HepG2 (cell line): ENCODE measurements at regions not wholly inside any gene's neighbourhood (a gene's known extent, or its start where the extent isn't known, plus 50 kb on each side); places are given as distances from the start of the nearest gene placed in this dataset.
A peak's percentile ranks its signal among the peaks of the same experiment; 100 is the strongest.

Source experiments
- E2F1 ChIP-seq: sonication (generic); formaldehyde crosslinking; IDR thresholded peaks from 2 replicates; pipeline ENCODE4 v1.5.0; 2020; ENCODE audit warnings: missing genetic modification reagents
- FOXK2 ChIP-seq: fragments of 450-650 bp; IDR thresholded peaks from 2 replicates; pipeline ENCODE4 v1.6.1; 2016
- GTF3A ChIP-seq: sonication (generic); formaldehyde crosslinking; conservative IDR thresholded peaks from 2 replicates; pipeline ENCODE4 v1.4.0; 2020; ENCODE audit warnings: mild to moderate bottlenecking, missing genetic modification reagents
- HOXA5 ChIP-seq: sonication (generic); formaldehyde crosslinking; IDR thresholded peaks from 2 replicates; pipeline ENCODE4 v1.4.0; 2020; ENCODE audit warnings: missing genetic modification reagents
- HOXA7 ChIP-seq: sonication (generic); formaldehyde crosslinking; IDR thresholded peaks from 2 replicates; pipeline ENCODE4 v1.8.1; 2022; ENCODE audit warnings: mild to moderate bottlenecking, missing genetic modification reagents, moderate library complexity
- JUND ChIP-seq: sonication (generic); formaldehyde crosslinking; IDR thresholded peaks from 2 replicates; pipeline ENCODE4 v1.8.0; 2022; ENCODE audit warnings: mild to moderate bottlenecking, missing genetic modification reagents
- KDM2A ChIP-seq: sonication (generic); formaldehyde crosslinking; IDR thresholded peaks from 2 replicates; pipeline ENCODE4 v1.4.0; 2020; ENCODE audit warnings: low read depth, missing genetic modification reagents, borderline replicate concordance
- KDM3A ChIP-seq: IDR thresholded peaks from 2 replicates; pipeline ENCODE4 v1.6.1; 2018; ENCODE audit warnings: low read depth, missing compliant biosample characterization
- KLF11 ChIP-seq: IDR thresholded peaks from 2 replicates; pipeline ENCODE4 v1.6.1; 2016; ENCODE audit warnings: missing compliant biosample characterization
- NFRKB ChIP-seq: fragments of 450-650 bp; IDR thresholded peaks from 2 replicates; pipeline ENCODE4 v1.6.1; 2017
- SRSF1 ChIP-seq: fragments of 200-400 bp; formaldehyde crosslinking; optimal IDR thresholded peaks from 2 replicates; pipeline ENCODE3; 2017; ENCODE audit warnings: mild to moderate bottlenecking, low read depth, low read length, moderate library complexity
- TBL1XR1 ChIP-seq: fragments of 150-350 bp; IDR thresholded peaks from 2 replicates; pipeline ENCODE4 v1.6.1; 2014; ENCODE audit warnings: borderline replicate concordance, low read length; ENCODE audit not compliant: partially characterized antibody
- TOPORS ChIP-seq: sonication (generic); formaldehyde crosslinking; IDR thresholded peaks from 2 replicates; pipeline ENCODE4 v1.8.0; 2023; ENCODE audit warnings: mild to moderate bottlenecking, missing genetic modification reagents
- ZBTB39 ChIP-seq: sonication (generic); formaldehyde crosslinking; IDR thresholded peaks from 2 replicates; pipeline ENCODE4 v1.5.0; 2020; ENCODE audit warnings: missing genetic modification reagents
- ZBTB7A ChIP-seq: sonication (generic); formaldehyde crosslinking; IDR thresholded peaks from 2 replicates; pipeline ENCODE4 v1.8.0; 2022; ENCODE audit warnings: mild to moderate bottlenecking, missing genetic modification reagents
- ZGPAT ChIP-seq: IDR thresholded peaks from 2 replicates; pipeline ENCODE4 v1.6.1; 2016; ENCODE audit warnings: mild to moderate bottlenecking
- ZNF253 ChIP-seq: sonication (generic); formaldehyde crosslinking; IDR thresholded peaks from 2 replicates; pipeline ENCODE4 v1.8.0; 2022; ENCODE audit warnings: mild to moderate bottlenecking, missing genetic modification reagents, borderline replicate concordance
- ZNF326 ChIP-seq: sonication (generic); formaldehyde crosslinking; IDR thresholded peaks from 2 replicates; pipeline ENCODE4 v1.4.0; 2020; ENCODE audit warnings: missing genetic modification reagents, borderline replicate concordance
- ZNF431 ChIP-seq: sonication (generic); formaldehyde crosslinking; IDR thresholded peaks from 2 replicates; pipeline ENCODE4 v1.9.0; 2022; ENCODE audit warnings: missing genetic modification reagents, low read depth, mild to moderate bottlenecking, borderline replicate concordance
- ZNF644 ChIP-seq: IDR thresholded peaks from 2 replicates; pipeline ENCODE4 v1.6.1; 2016; ENCODE audit warnings: low read depth
- ZNF761 ChIP-seq: sonication (generic); formaldehyde crosslinking; conservative IDR thresholded peaks from 2 replicates; pipeline ENCODE4 v1.4.0; 2020; ENCODE audit warnings: mild to moderate bottlenecking, missing genetic modification reagents
- ZNF772 ChIP-seq: sonication (generic); formaldehyde crosslinking; IDR thresholded peaks from 2 replicates; pipeline ENCODE4 v1.5.0; 2020; ENCODE audit warnings: mild to moderate bottlenecking, missing genetic modification reagents
- ZNF784 ChIP-seq: sonication (generic); formaldehyde crosslinking; IDR thresholded peaks from 2 replicates; pipeline ENCODE4 v1.5.1; 2020; ENCODE audit warnings: missing genetic modification reagents, mild to moderate bottlenecking, borderline replicate concordance
- ZSCAN21 ChIP-seq: sonication (generic); formaldehyde crosslinking; IDR thresholded peaks from 2 replicates; pipeline ENCODE4 v1.8.0; 2022; ENCODE audit warnings: mild to moderate bottlenecking, missing genetic modification reagents, moderate library complexity, borderline replicate concordance
- ZSCAN31 ChIP-seq: sonication (generic); formaldehyde crosslinking; IDR thresholded peaks from 2 replicates; pipeline ENCODE4 v1.5.0; 2020; ENCODE audit warnings: low read depth, mild to moderate bottlenecking, missing genetic modification reagents

GRCh38 chr1:4267381-4268261 lies 367.5 kb upstream of the C1orf174 start (continued):
- peak; percentile 42 for TF ChIP-seq TBL1XR1
- peak; percentile 68 for TF ChIP-seq ZSCAN21 (CRISPR knock-in tag)
- TF ChIP-seq SRSF1 = no peak
- TF ChIP-seq ZNF761 = no peak
- TF ChIP-seq HOXA7 = no peak
- peak; percentile 23; the same call in 1 of the 2 replicates for TF ChIP-seq ZNF644 (CRISPR knock-in tag)
- no peak for TF ChIP-seq ZNF326 (CRISPR knock-in tag)
- 0 out of 2 replicates have a peak, but pooled peaks have one; percentile 40 for TF ChIP-seq ZNF431 (CRISPR knock-in tag)
- 0 out of 2 replicates have a peak, but pooled peaks have one; percentile 5 for TF ChIP-seq ZNF772 (CRISPR knock-in tag)
- peak; percentile 36; the same call in 1 of the 2 replicates for TF ChIP-seq ZNF784 (CRISPR knock-in tag)
- TF ChIP-seq GTF3A (CRISPR knock-in tag) = no peak
- no peak for TF ChIP-seq ZBTB39 (CRISPR knock-in tag)
- TF ChIP-seq FOXK2 = peak; percentile 49; the same call in 1 of the 2 replicates
- TF ChIP-seq HOXA5 (CRISPR knock-in tag) = peak; percentile 19; the same call in 1 of the 2 replicates
- TF ChIP-seq ZGPAT (CRISPR knock-in tag) = peak; percentile 88
- TF ChIP-seq KLF11 (CRISPR knock-in tag) = no peak
- no peak for TF ChIP-seq E2F1 (CRISPR knock-in tag)
- peak; percentile 55; the same call in 1 of the 2 replicates for TF ChIP-seq KDM3A (CRISPR knock-in tag)
- peak; percentile 39; the same call in 1 of the 2 replicates for TF ChIP-seq TOPORS
- TF ChIP-seq ZSCAN31 (CRISPR knock-in tag) = no peak; the same call in 1 of the 2 replicates
- TF ChIP-seq KDM2A (CRISPR knock-in tag) = peak; percentile 53
- TF ChIP-seq ZNF253 = no peak
- no peak for TF ChIP-seq NFRKB
- peak; percentile 90 for TF ChIP-seq ZBTB7A
- no peak for TF ChIP-seq JUND (CRISPR knock-in tag)
